GM23338 (cell line): ENCODE measurements at regions not wholly inside any gene's neighbourhood (a gene's known extent, or its start where the extent isn't known, plus 50 kb on each side); places are given as distances from the start of the nearest gene placed in this dataset.

Source experiments
- ATAC-seq: fragments of 200-7000 bp; cut with Tn5 transposase; 3 replicates; pipeline ENCODE4 v1.9.1; 2020
- DNase-seq: peaks from one replicate; pipeline ENCODE4 v3.0.0-alpha.2; 2015; ENCODE audit warnings: low spot score
- H2AFZ ChIP-seq: fragments of 200-600 bp; sonication (generic); 2 replicates; pipeline ENCODE4 v1.8.0; 2016; ENCODE audit warnings: antibody characterized with exemption, mild to moderate bottlenecking, moderate library complexity
- H3F3A ChIP-seq: fragments of 200-600 bp; sonication (generic); replicated peaks from 2 replicates; pipeline ENCODE4 v1.8.0; 2017; ENCODE audit warnings: antibody characterized with exemption, mixed run types, low read depth
- H3K27ac ChIP-seq: fragments of 200-600 bp; sonication (generic); 2 replicates; pipeline ENCODE4 v1.6.1; 2016; ENCODE audit warnings: low read depth
- H3K27me3 ChIP-seq: fragments of 200-600 bp; sonication (generic); 2 replicates; pipeline ENCODE4 v1.8.0; 2016; ENCODE audit warnings: mild to moderate bottlenecking, mixed run types, moderate library complexity; ENCODE audit not compliant: insufficient read depth
- H3K36me3 ChIP-seq: fragments of 200-600 bp; sonication (generic); 2 replicates; pipeline ENCODE4 v1.8.0; 2016; ENCODE audit warnings: mild to moderate bottlenecking; ENCODE audit not compliant: insufficient read depth
- H3K4me1 ChIP-seq: fragments of 200-600 bp; sonication (generic); 2 replicates; pipeline ENCODE4 v1.8.0; 2016; ENCODE audit warnings: mild to moderate bottlenecking, moderate library complexity; ENCODE audit not compliant: insufficient read depth
- H3K4me2 ChIP-seq: fragments of 200-600 bp; sonication (generic); 2 replicates; pipeline ENCODE4 v1.7.1; 2017; ENCODE audit warnings: mixed run types
- H3K4me3 ChIP-seq: fragments of 200-600 bp; sonication (generic); 2 replicates; pipeline ENCODE4 v1.6.1; 2016; ENCODE audit warnings: mixed run types
- H3K79me2 ChIP-seq: fragments of 200-600 bp; sonication (generic); replicated peaks from 2 replicates; pipeline ENCODE4 v1.8.0; 2017; ENCODE audit warnings: mild to moderate bottlenecking; ENCODE audit not compliant: insufficient read depth
- H3K9me2 ChIP-seq: fragments of 200-600 bp; sonication (generic); 2 replicates; pipeline ENCODE4 v1.8.0; 2017; ENCODE audit not compliant: insufficient read depth
- H4K20me1 ChIP-seq: fragments of 200-600 bp; sonication (generic); replicated peaks from 2 replicates; pipeline ENCODE4 v1.8.0; 2017; ENCODE audit warnings: mild to moderate bottlenecking; ENCODE audit not compliant: insufficient read depth
- H3K27ac Mint-ChIP-seq: 2 replicates; pipeline ENCODE4 v1.8.0; 2020; ENCODE audit warnings: inconsistent platforms, mild to moderate bottlenecking, moderate library complexity, mixed read lengths
- H3K27me3 Mint-ChIP-seq: 3 replicates; pipeline ENCODE4 v1.8.0; 2022; ENCODE audit warnings: low read depth, mild to moderate bottlenecking, moderate library complexity, mixed read lengths, inconsistent platforms; ENCODE audit not compliant: insufficient read depth, poor library complexity
- H3K36me3 Mint-ChIP-seq: 3 replicates; pipeline ENCODE4 v1.8.0; 2021; ENCODE audit warnings: low read depth, mild to moderate bottlenecking, inconsistent platforms, moderate library complexity, mixed read lengths
- H3K4me1 Mint-ChIP-seq: 3 replicates; pipeline ENCODE4 v1.8.0; 2020; ENCODE audit warnings: mild to moderate bottlenecking, inconsistent platforms, mixed read lengths
- H3K4me3 Mint-ChIP-seq: 3 replicates; pipeline ENCODE4 v1.8.0; 2021; ENCODE audit warnings: moderate library complexity, mild to moderate bottlenecking, inconsistent platforms, mixed read lengths
- H3K9me3 Mint-ChIP-seq: 3 replicates; pipeline ENCODE4 v1.8.0; 2020; ENCODE audit warnings: moderate library complexity, mild to moderate bottlenecking, inconsistent platforms, mixed read lengths
- CTCF ChIP-seq, 2 experiments: fragments of 200-600 bp in 1 of 2; sonication (generic) in 1 of 2; conservative IDR thresholded peaks; 2 replicates each; pipeline versions ENCODE4 v1.5.1 to v1.6.1; 2016 to 2017; ENCODE audit warnings: antibody characterized with exemption in 2 of 2, low read depth in 2 of 2, mild to moderate bottlenecking in 2 of 2, moderate library complexity in 1 of 2
- ETS1 ChIP-seq: IDR thresholded peaks from 2 replicates; pipeline ENCODE4 v1.6.1; 2016; ENCODE audit warnings: antibody characterized with exemption
- EZH2 ChIP-seq: fragments of 200-600 bp; sonication (generic); IDR thresholded peaks from one replicate; pipeline ENCODE4 v1.8.0; 2017; ENCODE audit warnings: antibody characterized with exemption, mild to moderate bottlenecking, low read depth; ENCODE audit not compliant: unreplicated experiment
- EZH2phosphoT487 ChIP-seq: fragments of 200-600 bp; sonication (generic); IDR thresholded peaks from one replicate; pipeline ENCODE4 v1.8.1; 2018; ENCODE audit warnings: antibody characterized with exemption; ENCODE audit not compliant: unreplicated experiment
- JUNB ChIP-seq: IDR thresholded peaks from one replicate; pipeline ENCODE4 v1.6.1; 2016; ENCODE audit warnings: antibody characterized with exemption; ENCODE audit not compliant: unreplicated experiment
- NANOG ChIP-seq: IDR thresholded peaks from 2 replicates; pipeline ENCODE4 v1.6.1; 2016; ENCODE audit warnings: antibody characterized with exemption, borderline replicate concordance
- POLR2AphosphoS5 ChIP-seq: IDR thresholded peaks from 2 replicates; pipeline ENCODE4 v1.6.1; 2016; ENCODE audit warnings: antibody characterized with exemption, low read depth
- REST ChIP-seq: IDR thresholded peaks from one replicate; pipeline ENCODE4 v1.6.1; 2018; ENCODE audit warnings: antibody characterized with exemption; ENCODE audit not compliant: unreplicated experiment
- STAT1 ChIP-seq: IDR thresholded peaks from one replicate; pipeline ENCODE4 v1.6.1; 2016; ENCODE audit warnings: antibody characterized with exemption; ENCODE audit not compliant: unreplicated experiment
- ZNF114 ChIP-seq: fragments of 250-450 bp; sonication (Bioruptor Pico); IDR thresholded peaks from 2 replicates; pipeline ENCODE4 v1.5.0; 2020; ENCODE audit warnings: mild to moderate bottlenecking, moderate library complexity
- ZNF331 ChIP-seq: fragments of 250-450 bp; sonication (Bioruptor Pico); IDR thresholded peaks from 2 replicates; pipeline ENCODE4 v1.5.0; 2020; ENCODE audit warnings: low read depth, mild to moderate bottlenecking, moderate library complexity

GRCh38 chr7:131221061-131221460, 106.6 kb upstream of the MKLN1 start (continued):
- TF ChIP-seq REST = no peak

GRCh38 chr7:131222171-131222570, 105.5 kb upstream of the MKLN1 start:
- Histone ChIP-seq H3K27me3 (no peaks in the 10 kb centered on the region), H3K4me2 (no peak overlapping the region), H3K36me3 (no peaks in the 10 kb centered on the region), H3K27ac (no peak overlapping the region), H3F3A (no peaks in the 10 kb centered on the region), H3K79me2 (no peaks in the 10 kb centered on the region), H3K4me3 (no peak overlapping the region), H3K4me1 (peaks cover 11% of the 10 kb centered on the region; the same call in 1 of the 2 replicates), H3K9me2 (0 out of 2 replicates have a peak, but pooled peaks cover 6% of the 10 kb centered on the region), H2AFZ (no peak overlapping the region; the same call in 1 of the 2 replicates), H4K20me1 (no peaks in the 10 kb centered on the region)
- Mint-ChIP-seq H3K27ac (no peak overlapping the region), H3K27me3 (peaks cover 2% of the 10 kb centered on the region), H3K4me3 (no peak overlapping the region), H3K4me1 (peaks cover 30% of the 10 kb centered on the region), H3K36me3 (no peaks in the 10 kb centered on the region), H3K9me3 (no peaks in the 10 kb centered on the region)
- DNase-seq (no peak), ATAC-seq (no peak)
- TF ChIP-seq NANOG = no peak
- no peak for TF ChIP-seq JUNB
- no peak for TF ChIP-seq EZH2
- TF ChIP-seq CTCF (conservative IDR thresholded peaks at IDR 0.05; ENCODE audit: low read depth in 2 of 2) = no peak
- no peak for TF ChIP-seq EZH2phosphoT487
- no peak for TF ChIP-seq STAT1
- no peak for TF ChIP-seq POLR2AphosphoS5
- TF ChIP-seq ZNF331 (CRISPR knock-in tag) = no peak

GRCh38 chr7:131223151-131223550, 104.5 kb upstream of the MKLN1 start:
- Histone ChIP-seq H2AFZ (0 out of 2 replicates have a peak overlapping the region, but pooled peaks have one; percentile 23), H3K27me3 (no peaks in the 10 kb centered on the region), H3K4me1 (peaks cover 11% of the 10 kb centered on the region; the same call in 1 of the 2 replicates), H3K79me2 (no peaks in the 10 kb centered on the region), H3K4me2 (no peak overlapping the region), H4K20me1 (no peaks in the 10 kb centered on the region), H3K36me3 (no peaks in the 10 kb centered on the region), H3K27ac (no peak overlapping the region), H3F3A (no peaks in the 10 kb centered on the region), H3K9me2 (0 out of 2 replicates have a peak, but pooled peaks cover 6% of the 10 kb centered on the region), H3K4me3 (no peak overlapping the region)
- TF ChIP-seq EZH2phosphoT487 = no peak
- TF ChIP-seq REST = no peak
- no peak for TF ChIP-seq ZNF331 (CRISPR knock-in tag)
- no peak for TF ChIP-seq ETS1
- TF ChIP-seq ZNF114 (CRISPR knock-in tag) = no peak
- no peak for TF ChIP-seq STAT1
- no peak for TF ChIP-seq JUNB
- no peak for TF ChIP-seq EZH2
- no peak for TF ChIP-seq NANOG
- Mint-ChIP-seq H3K36me3 (no peaks in the 10 kb centered on the region), H3K27ac (no peak overlapping the region; the same call in 1 of the 2 replicates), H3K4me1 (peaks cover 26% of the 10 kb centered on the region), H3K27me3 (peaks cover 3% of the 10 kb centered on the region), H3K4me3 (no peak overlapping the region), H3K9me3 (no peaks in the 10 kb centered on the region)
- DNase-seq = no peak
- no peak for ATAC-seq
